T47D (cell line): ENCODE measurements at regions not wholly inside any gene's neighbourhood (a gene's known extent, or its start where the extent isn't known, plus 50 kb on each side); places are given as distances from the start of the nearest gene placed in this dataset.

ENCODE experiments used
- DNase-seq, 2 experiments: peaks; one replicate each; pipeline versions ENCODE4 v3.0.0 to v3.0.0-alpha.2; 2011 to 2012; ENCODE audit warnings: low read depth in 1 of 2, low spot score in 1 of 2
- JUND ChIP-seq: IDR thresholded peaks from 2 replicates; pipeline ENCODE4 v1.6.1; 2012; ENCODE audit warnings: low read depth
- in situ Hi-C: cut with HindIII; loops from 2 replicates; pipeline ENCODE4 v1.10.0; 2016; ENCODE audit warnings: low sequenced_read_pairs, low pct_unique_long_range_greater_than_20kb

GRCh38 chr2:234673501-234673900 lies 176.6 kb upstream of the ARL4C start:
- DNase-seq, result no peak
- TF ChIP-seq JUND, result no peak
- in situ Hi-C loops, result no loop called here

- no peak for DNase-seq
- in situ Hi-C loops, result no loop called here
- no peak for TF ChIP-seq JUND
Observed at GRCh38 chr2:234672498-234673150, 175.7 kb upstream of the ARL4C start.

- no peak for DNase-seq
- in situ Hi-C loops, result no loop called here
- TF ChIP-seq JUND, result no peak
Observed at GRCh38 chr2:234671716-234672115, 174.8 kb upstream of the ARL4C start.

- in situ Hi-C loops, result no loop called here
Observed at GRCh38 chr2:234671231-234671630, 174.3 kb upstream of the ARL4C start.

GRCh38 chr2:234670806-234671205 lies 173.9 kb upstream of the ARL4C start:
- no peak for DNase-seq
- TF ChIP-seq JUND, result no peak
- in situ Hi-C loops, result no loop called here

More at GRCh38 chr2:234671231-234671630, 174.3 kb upstream of the ARL4C start:
- no peak for TF ChIP-seq JUND
- DNase-seq, result no peak

GRCh38 chr2:234670052-234670451 lies 173.2 kb upstream of the ARL4C start:
- TF ChIP-seq JUND, result no peak
- no peak for DNase-seq
- in situ Hi-C loops, result no loop called here

GRCh38 chr2:234669621-234670020 lies 172.7 kb upstream of the ARL4C start:
- no peak for TF ChIP-seq JUND
- DNase-seq, result no peak
- in situ Hi-C loops, result no loop called here

- in situ Hi-C loops, result no loop called here
- no peak for DNase-seq
- TF ChIP-seq JUND, result no peak
Observed at GRCh38 chr2:234669001-234669400, 172.1 kb upstream of the ARL4C start.

GRCh38 chr2:234666911-234667310 lies 170.0 kb upstream of the ARL4C start:
- no peak for TF ChIP-seq JUND
- in situ Hi-C loops, result no loop called here
- no peak for DNase-seq

GRCh38 chr2:234665304-234665703 lies 168.4 kb upstream of the ARL4C start:
- no peak for DNase-seq
- in situ Hi-C loops, result no loop called here
- TF ChIP-seq JUND, result no peak

- in situ Hi-C loops, result no loop called here
- no peak for DNase-seq
- no peak for TF ChIP-seq JUND
Observed at GRCh38 chr2:234661849-234662248, 165.0 kb upstream of the ARL4C start.

GRCh38 chr2:234661175-234661574 lies 164.3 kb upstream of the ARL4C start:
- no peak for DNase-seq
- TF ChIP-seq JUND, result no peak
- in situ Hi-C loops, result no loop called here

GRCh38 chr2:234655706-234656105 lies 158.8 kb upstream of the ARL4C start:
- in situ Hi-C loops, result no loop called here
- DNase-seq, result no peak
- no peak for TF ChIP-seq JUND

GRCh38 chr2:234650911-234651310 lies 154.0 kb upstream of the ARL4C start:
- in situ Hi-C loops, result no loop called here
- TF ChIP-seq JUND, result no peak
- no peak for DNase-seq
